ENCODE measurements at regions not wholly inside any gene's neighbourhood (a gene's known extent, or its start where the extent isn't known, plus 50 kb on each side); places are given as distances from the start of the nearest gene placed in this dataset.

DNA sequence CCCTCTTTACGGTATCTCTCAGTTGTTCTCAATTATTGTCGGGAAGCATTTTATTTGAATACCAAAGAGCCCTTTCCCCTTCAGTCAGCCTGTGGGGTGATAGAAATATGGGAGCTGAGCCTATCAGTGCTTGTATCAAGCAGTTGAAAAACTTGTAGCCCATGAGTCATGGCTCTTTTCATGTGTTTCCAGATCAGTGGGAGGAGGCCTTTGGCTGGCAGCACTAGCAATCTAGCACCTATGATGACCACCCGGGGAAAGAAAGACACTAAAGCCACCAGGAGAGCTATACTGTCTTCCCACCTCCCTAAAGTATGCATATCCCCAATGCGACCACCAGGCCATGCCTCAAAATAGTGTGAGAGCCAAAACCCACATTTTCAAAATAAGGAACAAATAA is 696.9 kb upstream of the C9orf72 start:
- TF ChIP-seq EP300 (IDR thresholded peaks at IDR 0.05), result no peak
- TF ChIP-seq, protein P1, sequence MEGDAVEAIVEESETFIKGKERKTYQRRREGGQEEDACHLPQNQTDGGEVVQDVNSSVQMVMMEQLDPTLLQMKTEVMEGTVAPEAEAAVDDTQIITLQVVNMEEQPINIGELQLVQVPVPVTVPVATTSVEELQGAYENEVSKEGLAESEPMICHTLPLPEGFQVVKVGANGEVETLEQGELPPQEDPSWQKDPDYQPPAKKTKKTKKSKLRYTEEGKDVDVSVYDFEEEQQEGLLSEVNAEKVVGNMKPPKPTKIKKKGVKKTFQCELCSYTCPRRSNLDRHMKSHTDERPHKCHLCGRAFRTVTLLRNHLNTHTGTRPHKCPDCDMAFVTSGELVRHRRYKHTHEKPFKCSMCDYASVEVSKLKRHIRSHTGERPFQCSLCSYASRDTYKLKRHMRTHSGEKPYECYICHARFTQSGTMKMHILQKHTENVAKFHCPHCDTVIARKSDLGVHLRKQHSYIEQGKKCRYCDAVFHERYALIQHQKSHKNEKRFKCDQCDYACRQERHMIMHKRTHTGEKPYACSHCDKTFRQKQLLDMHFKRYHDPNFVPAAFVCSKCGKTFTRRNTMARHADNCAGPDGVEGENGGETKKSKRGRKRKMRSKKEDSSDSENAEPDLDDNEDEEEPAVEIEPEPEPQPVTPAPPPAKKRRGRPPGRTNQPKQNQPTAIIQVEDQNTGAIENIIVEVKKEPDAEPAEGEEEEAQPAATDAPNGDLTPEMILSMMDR (IDR thresholded peaks at IDR 0.05), result no peak

Measured in ovary (tissue), 3 donors.